ENCODE measurements at regions not wholly inside any gene's neighbourhood (a gene's known extent, or its start where the extent isn't known, plus 50 kb on each side); places are given as distances from the start of the nearest gene placed in this dataset.

- peak; percentile 88 for DNase-seq (ENCODE audit: low read depth)
These were observed 234.7 kb downstream of the OR13H1 start for GRCh38 chrX:131778269-131779218.

- no peak for DNase-seq (ENCODE audit: low read depth)
These were observed 235.4 kb downstream of the OR13H1 start for GRCh38 chrX:131779306-131779705.

- DNase-seq (ENCODE audit: low read depth), result no peak
These were observed 235.9 kb downstream of the OR13H1 start for GRCh38 chrX:131779741-131780140.

GRCh38 chrX:131782646-131783045 lies 238.8 kb downstream of the OR13H1 start:
- no peak for DNase-seq (ENCODE audit: low read depth)

- peak; percentile 90 for DNase-seq (ENCODE audit: low read depth)
These were observed 239.4 kb upstream of the STK26 start for GRCh38 chrX:131783555-131784308.

- no peak for DNase-seq (ENCODE audit: low read depth)
These were observed 233.4 kb upstream of the STK26 start for GRCh38 chrX:131789664-131790063.

GRCh38 chrX:131791608-131792355 lies 231.3 kb upstream of the STK26 start:
- no peak for DNase-seq (ENCODE audit: low read depth)

GRCh38 chrX:131792356-131792749 lies 230.7 kb upstream of the STK26 start:
- peak; percentile 94 for DNase-seq (ENCODE audit: low read depth)

- DNase-seq (ENCODE audit: low read depth), result peak; percentile 96
These were observed 230.2 kb upstream of the STK26 start for GRCh38 chrX:131792789-131793462.

GRCh38 chrX:131795442-131796229 lies 227.5 kb upstream of the STK26 start:
- no peak for DNase-seq (ENCODE audit: low read depth)

- DNase-seq (ENCODE audit: low read depth), result no peak
These were observed 222.0 kb upstream of the STK26 start for GRCh38 chrX:131801066-131801465.

- no peak for DNase-seq (ENCODE audit: low read depth)
These were observed 221.2 kb upstream of the STK26 start for GRCh38 chrX:131801911-131802310.

GRCh38 chrX:131802836-131803626 lies 220.1 kb upstream of the STK26 start:
- DNase-seq (ENCODE audit: low read depth), result peak; percentile 76

- DNase-seq (ENCODE audit: low read depth), result peak; percentile 73
These were observed 210.0 kb upstream of the STK26 start for GRCh38 chrX:131812847-131813825.

- DNase-seq (ENCODE audit: low read depth), result peak; percentile 79
These were observed 206.5 kb upstream of the STK26 start for GRCh38 chrX:131816551-131817136.

GRCh38 chrX:131818297-131818936 lies 204.7 kb upstream of the STK26 start:
- DNase-seq (ENCODE audit: low read depth), result no peak

GRCh38 chrX:131821945-131822622 lies 201.0 kb upstream of the STK26 start:
- DNase-seq (ENCODE audit: low read depth), result peak; percentile 78

Data from forelimb muscle (tissue), 1 donor.